Esophagus mucosa (tissue), 1 donor: ENCODE measurements at regions not wholly inside any gene's neighbourhood (a gene's known extent, or its start where the extent isn't known, plus 50 kb on each side); places are given as distances from the start of the nearest gene placed in this dataset.

Experiments used
- ATAC-seq: fragments of 200-7000 bp; cut with Tn5 transposase; one replicate; pipeline ENCODE4 v1.9.1; 2020
- donor health status: DM: yes; HTN: yes; CAD: no.

DNA sequence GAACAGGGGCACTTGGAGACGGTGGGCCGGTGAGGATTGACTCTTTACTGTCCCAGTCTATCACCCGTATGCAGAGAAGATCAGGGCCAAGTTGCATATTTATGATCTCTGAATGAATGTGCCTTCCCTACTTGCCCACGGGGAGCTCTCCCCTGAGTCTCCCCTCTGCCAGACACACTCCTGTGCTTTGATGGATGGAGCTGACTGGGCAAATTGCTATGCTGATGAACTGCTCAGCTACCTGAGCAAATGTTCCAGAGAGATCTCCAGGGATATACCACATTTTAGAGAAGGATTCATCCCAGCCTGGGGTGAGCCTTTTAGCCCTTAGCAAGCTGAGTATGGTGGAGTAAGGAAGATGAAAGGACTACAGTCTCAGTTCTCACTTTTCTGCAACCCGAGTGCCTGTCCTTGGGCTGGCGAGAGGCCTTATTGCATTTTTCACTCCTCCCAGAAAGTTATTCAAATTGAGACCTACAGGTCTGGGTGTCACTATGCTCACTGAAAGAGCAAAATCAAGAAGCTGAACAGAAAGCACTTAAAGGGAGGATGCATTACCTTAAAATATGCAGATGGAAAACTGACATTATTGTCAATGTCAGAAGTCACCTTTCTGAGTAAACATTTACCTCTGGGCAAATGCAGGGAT, 526.7 kb upstream of the WWC1 start:
- no peak for ATAC-seq

DNA sequence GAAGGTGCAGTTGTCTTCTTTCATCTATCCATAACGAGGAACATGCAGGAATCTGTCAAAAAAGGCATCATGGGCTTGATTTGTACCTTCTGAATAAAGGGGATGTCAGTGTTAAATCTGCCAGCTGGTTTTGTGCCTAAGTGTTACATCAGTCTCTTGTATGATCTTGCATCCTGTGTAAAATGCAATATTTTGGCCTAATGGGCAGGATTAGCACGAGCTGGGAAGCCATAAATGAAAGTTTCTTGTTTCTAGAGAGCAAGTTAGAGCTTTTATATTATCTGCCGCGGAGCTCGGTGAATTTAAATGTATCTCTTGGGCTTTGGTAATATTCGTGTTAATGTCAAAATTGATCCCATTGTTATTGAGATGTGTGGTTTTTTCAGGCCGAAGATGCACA, 526.1 kb upstream of the WWC1 start:
- no peak for ATAC-seq

DNA sequence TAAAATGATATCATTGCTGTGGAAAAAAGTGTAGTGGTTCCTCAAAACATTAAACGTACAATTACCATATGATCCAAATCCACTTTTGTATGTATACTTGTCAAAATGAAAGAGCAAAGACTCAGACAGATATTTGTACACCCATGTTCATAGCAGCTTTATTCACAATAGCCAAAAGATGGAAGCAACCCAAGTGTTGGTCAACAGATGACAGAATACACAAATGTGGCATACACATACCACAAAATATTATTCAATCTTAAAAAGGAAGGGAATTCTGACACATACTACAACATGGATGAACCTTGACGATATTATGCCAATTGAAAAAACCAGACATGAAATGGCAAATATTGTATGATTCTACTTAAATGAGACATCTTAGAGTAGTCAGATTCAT, 524.5 kb upstream of the WWC1 start:
- ATAC-seq: no peak

DNA sequence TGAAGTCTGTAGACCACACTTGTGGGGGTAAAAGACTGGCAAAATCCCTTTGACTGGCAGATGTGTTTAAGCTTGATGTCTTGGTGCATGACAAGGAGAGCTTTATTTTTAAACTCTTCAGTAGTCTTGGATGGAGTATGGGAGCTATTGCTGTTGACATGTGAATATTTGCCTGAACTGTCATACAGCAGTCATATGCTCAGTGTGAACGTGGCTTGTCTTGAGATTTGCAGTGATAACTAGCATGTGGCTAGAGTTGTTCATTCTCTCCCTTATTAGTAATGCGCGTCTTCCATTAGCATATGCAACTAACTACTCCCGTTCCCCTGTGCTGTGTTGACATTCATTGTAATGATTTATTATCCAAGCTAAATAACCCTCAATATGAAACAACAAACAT, 523.6 kb upstream of the WWC1 start:
- ATAC-seq: no peak

DNA sequence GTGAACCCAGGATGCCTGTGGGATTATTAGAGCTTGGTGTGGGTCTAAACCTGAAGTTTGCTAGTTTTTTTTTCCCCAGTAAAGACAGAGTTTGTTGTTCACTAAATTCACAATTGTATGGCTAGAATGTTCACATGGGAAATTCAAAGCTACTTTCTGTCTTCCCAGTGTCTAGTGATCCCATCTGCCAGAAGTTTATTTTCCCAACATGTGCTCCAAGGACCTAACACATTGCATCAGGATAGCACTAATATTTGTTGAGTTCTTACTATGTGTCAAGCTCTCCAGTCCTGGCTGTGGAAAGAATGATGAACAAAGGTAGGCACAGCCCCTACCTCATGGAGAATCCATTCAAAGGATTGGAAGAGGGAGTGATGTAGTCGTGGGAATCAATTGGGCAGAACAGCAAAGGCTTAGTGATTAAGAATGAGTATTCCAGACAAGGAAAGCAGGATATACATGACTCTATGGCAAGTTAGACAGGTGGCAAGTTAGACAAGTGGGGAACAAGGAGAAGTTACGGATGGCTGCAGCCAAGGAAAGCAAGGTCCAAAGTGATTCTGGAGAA, 521.5 kb upstream of the WWC1 start:
- ATAC-seq: no peak

DNA sequence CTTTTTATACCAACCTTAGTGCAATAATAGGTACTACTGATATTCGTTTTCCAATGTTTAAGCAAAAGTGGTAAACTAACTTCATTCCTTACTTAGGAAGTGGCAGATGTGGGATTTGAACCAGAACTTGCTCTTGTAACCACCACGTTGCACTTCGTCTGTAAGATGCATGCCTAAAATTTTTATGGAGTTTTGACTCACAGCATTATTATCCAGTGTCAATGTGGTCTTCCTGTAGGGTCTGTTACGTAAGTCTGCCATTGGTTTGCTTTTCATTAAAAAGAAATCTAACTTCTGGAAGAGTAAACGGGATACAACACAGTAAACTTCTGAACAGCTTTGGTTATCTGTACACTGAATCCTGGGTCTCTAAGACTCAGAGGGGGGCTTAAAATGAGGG, 521.0 kb upstream of the WWC1 start:
- ATAC-seq: no peak

DNA sequence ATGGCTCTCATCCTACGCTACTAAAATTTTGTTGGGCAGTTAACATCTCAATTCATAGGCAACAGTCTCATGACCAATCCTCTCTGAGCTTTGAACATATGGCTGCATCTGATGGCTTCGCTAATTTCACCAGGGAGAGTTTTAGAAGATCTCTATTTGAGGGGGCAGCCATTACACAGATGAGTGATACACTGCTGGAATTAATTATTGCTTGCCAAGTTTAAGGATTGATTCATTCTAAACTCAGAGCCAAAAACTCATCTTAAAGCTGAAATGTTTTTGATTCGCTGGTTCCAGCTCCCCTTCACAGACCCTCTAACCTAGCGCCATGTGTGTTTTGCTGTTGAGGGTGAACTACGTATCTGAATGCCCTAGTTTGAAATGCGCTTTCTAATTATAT, 519.9 kb upstream of the WWC1 start:
- ATAC-seq: no peak

GRCh38 chr5:167773668-167774301, 517.7 kb upstream of the WWC1 start:
- no peak for ATAC-seq

DNA sequence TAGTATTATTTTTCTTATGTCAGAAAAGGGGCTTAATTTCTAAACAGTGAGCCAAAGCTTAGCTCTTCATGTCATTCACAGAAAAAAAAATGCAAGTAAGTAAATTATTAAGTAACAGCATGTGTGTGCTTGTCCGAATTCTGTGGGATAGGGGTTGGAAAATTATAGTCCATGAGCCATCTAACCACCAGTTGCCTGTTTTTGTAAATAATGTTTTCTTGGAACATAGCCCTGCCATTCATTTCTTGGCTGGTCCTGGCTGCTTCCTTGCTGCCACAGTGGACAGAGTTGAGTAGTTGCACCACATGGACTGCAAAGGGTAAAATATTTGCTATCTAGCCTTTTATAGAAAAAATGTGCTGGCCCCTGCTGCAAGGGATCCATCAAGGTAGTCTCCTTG, 513.7 kb upstream of the WWC1 start:
- ATAC-seq: no peak

DNA sequence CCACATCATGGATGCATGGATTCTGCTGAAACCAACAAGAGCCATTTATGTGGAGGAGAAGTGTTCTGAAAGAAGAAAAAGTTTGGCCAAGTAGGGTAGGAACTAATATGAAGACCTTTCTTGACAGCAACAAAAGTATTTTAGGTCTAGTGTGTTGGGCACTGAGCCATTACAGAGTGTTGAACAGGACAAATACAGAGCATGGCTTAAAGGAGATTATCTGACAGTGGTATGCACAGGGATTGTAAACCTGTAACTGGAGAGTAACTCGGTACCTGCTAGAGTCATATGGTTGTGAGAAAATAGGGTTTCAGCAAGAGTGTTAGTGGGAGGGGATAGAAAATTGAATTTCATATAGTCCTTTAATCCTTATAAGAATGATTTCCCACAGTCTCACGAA, 513.2 kb upstream of the WWC1 start:
- no peak for ATAC-seq

- ATAC-seq: no peak
These were observed 511.8 kb upstream of the WWC1 start for GRCh38 chr5:167779644-167780043.

GRCh38 chr5:167780177-167780576, 511.3 kb upstream of the WWC1 start:
- no peak for ATAC-seq

GRCh38 chr5:167783145-167783817, 508.2 kb upstream of the WWC1 start:
- ATAC-seq: no peak

- no peak for ATAC-seq
These were observed 506.3 kb upstream of the WWC1 start for GRCh38 chr5:167785106-167785505.

- ATAC-seq: no peak
These were observed 505.5 kb upstream of the WWC1 start for GRCh38 chr5:167785901-167786300.

- ATAC-seq: no peak
These were observed 504.4 kb upstream of the WWC1 start for GRCh38 chr5:167786871-167787578.

GRCh38 chr5:167790045-167790444, 501.4 kb upstream of the WWC1 start:
- no peak for ATAC-seq

GRCh38 chr5:167790462-167791260, 500.8 kb upstream of the WWC1 start:
- ATAC-seq: no peak

GRCh38 chr5:167792514-167792913, 498.9 kb upstream of the WWC1 start:
- ATAC-seq: no peak

GRCh38 chr5:167793700-167794099, 497.7 kb upstream of the WWC1 start:
- ATAC-seq: no peak

- no peak for ATAC-seq
These were observed 497.3 kb upstream of the WWC1 start for GRCh38 chr5:167794121-167794520.

- no peak for ATAC-seq
These were observed 494.8 kb upstream of the WWC1 start for GRCh38 chr5:167796672-167797071.
